ENCODE measurements at regions not wholly inside any gene's neighbourhood (a gene's known extent, or its start where the extent isn't known, plus 50 kb on each side); places are given as distances from the start of the nearest gene placed in this dataset.
"Not testable (repeated sequence)": the region's sequence is repeated elsewhere in the genome, so short reads cannot be mapped to it uniquely, and the experiment has no call there.

DNA sequence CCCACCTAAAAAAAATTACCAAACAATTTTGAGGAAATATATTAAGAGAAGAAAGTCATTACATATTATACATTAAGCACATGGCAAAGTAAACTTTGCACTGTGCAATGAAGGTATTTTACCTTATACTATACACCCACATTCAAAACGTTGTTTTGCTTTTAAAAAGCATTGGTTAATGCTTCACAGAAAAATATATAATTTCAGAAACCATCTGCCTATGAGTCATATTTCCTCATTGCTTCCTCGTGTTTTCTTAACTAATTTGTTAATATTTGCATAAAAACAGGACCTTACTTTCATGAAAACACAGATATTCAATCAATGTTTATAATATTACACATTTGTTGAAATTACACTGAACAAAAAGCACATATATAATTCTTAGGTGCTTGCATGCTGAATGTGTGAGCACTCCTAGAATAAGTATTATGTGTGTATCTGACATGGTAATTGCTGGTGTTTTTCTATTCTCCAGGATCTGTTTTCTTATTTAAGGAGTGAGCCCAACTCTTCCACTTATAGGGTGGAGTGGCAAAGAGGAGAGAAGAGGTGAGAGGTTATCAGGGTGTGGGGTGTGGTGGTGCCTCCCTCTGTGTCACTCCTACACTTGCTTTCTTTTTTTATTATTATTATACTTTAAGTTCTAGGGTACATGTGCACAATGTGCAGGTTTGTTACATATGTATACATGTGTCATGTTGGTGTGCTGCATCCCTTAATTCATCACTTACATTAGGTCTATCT is 95.1 kb upstream of the IQCM start:
- Mint-ChIP-seq H3K9me3 (no peaks in the 10 kb centered on the region), H3K4me3 (no peak overlapping the region), H3K4me1 (ENCODE audit: low read depth) (no peaks in the 10 kb centered on the region), H3K27ac (no peak overlapping the region), H3K27me3 (no peaks in the 10 kb centered on the region), H3K36me3 (ENCODE audit: low read depth) (no peaks in the 10 kb centered on the region)
- intact Hi-C loops (cut with micrococcal nuclease), result no loop called here

DNA sequence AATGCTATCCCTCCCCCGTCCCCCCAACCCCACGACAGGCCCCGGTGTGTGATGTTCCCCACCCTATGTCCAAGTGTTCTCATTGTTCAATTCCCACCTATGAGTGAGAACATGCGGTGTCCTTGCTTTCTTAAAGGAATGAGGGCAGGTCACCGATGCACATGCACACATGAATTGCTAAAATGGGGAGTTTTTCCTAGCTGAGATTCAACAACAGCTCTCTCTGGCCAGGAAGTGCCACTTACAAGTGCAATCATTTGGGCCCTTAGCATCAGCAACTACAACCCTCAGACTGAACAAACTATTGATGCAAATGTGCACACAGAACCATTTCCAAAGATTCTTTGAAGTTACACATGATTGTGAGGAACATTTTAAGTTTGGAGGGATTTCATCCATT is 95.7 kb upstream of the IQCM start:
- intact Hi-C loops (cut with micrococcal nuclease), result no loop called here
- no peaks in the 10 kb centered on the region for H3K27me3 Mint-ChIP-seq

DNA sequence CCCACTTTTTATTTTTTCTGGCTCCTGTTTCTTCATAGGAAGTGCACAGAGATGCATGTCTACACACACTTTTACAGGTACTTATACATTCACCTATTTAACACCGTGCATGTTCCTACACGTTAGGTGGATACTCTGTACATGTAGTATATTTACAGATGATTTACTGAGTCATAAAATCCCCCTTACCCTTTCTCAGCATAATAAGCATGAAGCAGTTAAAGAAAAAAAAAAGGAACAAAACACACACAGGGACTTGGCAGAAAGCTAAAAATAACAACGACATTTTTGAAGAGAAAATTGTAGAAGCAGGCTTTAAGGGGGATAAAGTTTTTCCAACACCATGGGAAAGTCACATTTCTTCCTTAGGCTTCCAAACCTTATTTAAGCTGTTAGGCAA is 96.4 kb upstream of the IQCM start:
- Mint-ChIP-seq H3K36me3 (ENCODE audit: low read depth) (no peaks in the 10 kb centered on the region), H3K27me3 (no peaks in the 10 kb centered on the region), H3K27ac (no peak overlapping the region), H3K9me3 (no peaks in the 10 kb centered on the region), H3K4me1 (ENCODE audit: low read depth) (no peaks in the 10 kb centered on the region), H3K4me3 (no peak overlapping the region)
- intact Hi-C loops (cut with micrococcal nuclease), result no loop called here

More for the DNA sequence above, 95.7 kb upstream of the IQCM start:
- Mint-ChIP-seq H3K4me3 (no peak overlapping the region), H3K4me1 (ENCODE audit: low read depth) (no peaks in the 10 kb centered on the region), H3K9me3 (no peaks in the 10 kb centered on the region), H3K36me3 (ENCODE audit: low read depth) (no peaks in the 10 kb centered on the region), H3K27ac (no peak overlapping the region)

DNA sequence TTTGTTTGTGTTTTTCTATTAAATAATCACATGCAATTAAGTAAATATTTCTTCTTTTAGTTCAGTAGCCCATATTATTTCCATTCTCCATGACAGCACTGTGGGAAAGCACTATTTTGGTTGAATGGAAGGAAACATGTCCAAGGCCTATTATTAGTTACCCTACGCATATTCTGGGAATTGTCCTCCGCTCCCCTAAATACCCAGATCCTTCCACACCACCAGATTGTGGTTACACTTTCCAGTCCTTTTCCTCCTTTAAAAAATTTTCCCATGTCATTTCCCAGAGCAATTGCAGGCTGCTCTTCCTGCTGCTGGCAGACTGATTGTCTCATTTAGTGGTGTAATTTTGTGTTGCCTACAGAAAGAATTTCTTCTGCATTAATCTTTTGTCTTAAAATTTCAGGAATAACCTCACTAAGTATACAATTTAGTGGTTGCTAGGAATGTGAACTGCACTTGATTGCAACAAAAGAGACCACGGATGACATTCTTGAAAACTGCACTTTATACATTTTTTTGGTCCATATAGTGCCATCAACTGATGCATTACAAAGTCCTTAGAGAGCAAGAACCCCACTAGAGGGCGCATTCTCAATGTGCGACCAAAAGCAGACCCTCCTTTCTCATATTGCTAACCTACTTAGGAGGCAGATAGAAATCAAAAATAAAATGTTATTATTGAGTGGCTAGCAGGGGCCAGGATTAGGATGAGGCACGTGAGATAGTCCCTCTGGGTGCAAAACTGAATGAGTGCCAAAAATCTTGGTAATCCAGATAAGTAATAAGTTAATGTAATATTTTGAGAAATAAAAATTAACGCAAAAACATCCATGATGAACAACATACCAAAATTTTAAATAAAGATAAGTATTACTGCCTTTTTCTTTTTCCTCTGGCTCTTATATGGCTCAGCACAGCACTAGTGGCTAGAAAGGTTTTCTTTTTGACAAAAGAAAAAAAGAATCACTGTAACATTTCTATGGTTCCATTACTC is 98.8 kb upstream of the IQCM start:
- intact Hi-C loops (cut with micrococcal nuclease), result no loop called here
- Mint-ChIP-seq H3K27me3 (no peaks in the 10 kb centered on the region), H3K4me3 (no peak overlapping the region), H3K36me3 (ENCODE audit: low read depth) (no peaks in the 10 kb centered on the region), H3K9me3 (no peaks in the 10 kb centered on the region), H3K4me1 (ENCODE audit: low read depth) (no peaks in the 10 kb centered on the region), H3K27ac (no peak overlapping the region)

DNA sequence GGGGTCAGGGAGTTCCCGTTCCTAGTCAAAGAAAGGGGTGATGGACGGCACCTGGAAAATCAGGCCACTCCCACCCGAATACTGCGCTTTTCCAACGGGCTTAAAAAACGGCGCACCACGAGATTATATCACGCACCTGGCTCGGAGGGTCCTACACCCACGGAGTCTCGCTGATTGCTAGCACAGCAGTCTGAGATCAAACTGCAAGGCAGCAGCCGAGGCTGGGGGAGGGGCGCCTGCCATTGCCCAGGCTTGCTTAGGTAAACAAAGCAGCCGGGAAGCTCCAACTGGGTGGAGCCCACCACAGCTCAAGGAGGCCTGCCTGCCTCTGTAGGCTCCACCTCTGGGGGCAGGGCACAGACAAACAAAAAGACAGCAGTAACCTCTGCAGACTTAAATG is 100.1 kb upstream of the IQCM start:
- H3K36me3 Mint-ChIP-seq (ENCODE audit: low read depth), result not testable (repeated sequence)

DNA sequence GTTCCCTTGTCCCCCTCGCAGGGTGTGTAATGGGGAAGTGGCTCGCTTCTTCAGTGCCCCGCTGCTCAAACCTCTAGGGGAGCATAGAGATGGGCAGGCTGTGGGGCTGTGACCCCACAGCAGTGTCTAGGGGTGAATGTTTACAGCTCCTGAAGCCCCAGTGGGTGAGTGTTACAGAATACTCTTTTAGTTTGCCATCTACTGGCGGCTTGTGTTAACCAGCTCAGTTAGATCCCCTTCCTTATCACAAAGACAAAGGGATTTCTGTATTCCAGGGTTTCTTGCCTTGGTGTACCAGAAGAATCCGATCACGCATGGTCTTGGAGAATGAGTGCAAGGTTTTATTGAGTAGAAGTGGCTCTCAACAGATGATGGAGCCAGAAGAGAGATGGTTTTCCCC is 108.1 kb upstream of the IQCM start:
- no peaks in the 10 kb centered on the region for H3K36me3 Mint-ChIP-seq (ENCODE audit: low read depth)
- no peaks in the 10 kb centered on the region for H3K27me3 Mint-ChIP-seq
- no peaks in the 10 kb centered on the region for H3K4me1 Mint-ChIP-seq (ENCODE audit: low read depth)
- H3K4me3 Mint-ChIP-seq, result no peak overlapping the region
- intact Hi-C loops (cut with micrococcal nuclease), result no loop called here
- H3K9me3 Mint-ChIP-seq, result no peaks in the 10 kb centered on the region
- H3K27ac Mint-ChIP-seq, result no peak overlapping the region

More for the DNA sequence above, 100.1 kb upstream of the IQCM start:
- H3K27ac Mint-ChIP-seq; H3K27me3 Mint-ChIP-seq; H3K4me3 Mint-ChIP-seq; H3K4me1 Mint-ChIP-seq (ENCODE audit: low read depth); intact Hi-C loops (cut with micrococcal nuclease); H3K9me3 Mint-ChIP-seq: not testable (repeated sequence)

DNA sequence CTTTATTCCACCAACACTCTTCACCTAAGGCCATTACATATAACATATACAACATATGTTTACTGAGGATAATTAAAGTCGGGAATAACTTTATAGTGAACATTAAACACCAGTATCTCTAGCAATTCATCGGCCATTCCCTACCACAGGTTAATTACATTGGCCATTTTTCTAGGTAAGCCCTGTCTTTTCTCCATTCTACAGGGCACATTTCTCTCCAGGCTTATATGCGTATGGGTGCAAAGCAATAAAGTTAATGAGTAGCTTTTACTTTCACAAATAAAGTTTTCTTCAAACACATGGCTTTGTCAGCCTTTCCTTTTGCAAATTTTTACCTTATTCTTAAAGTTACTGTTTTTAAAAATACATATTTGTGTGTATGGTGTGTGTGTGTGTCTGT is 111.9 kb upstream of the IQCM start:
- Mint-ChIP-seq H3K27me3 (no peaks in the 10 kb centered on the region), H3K27ac (no peak overlapping the region), H3K4me1 (ENCODE audit: low read depth) (no peaks in the 10 kb centered on the region), H3K9me3 (no peaks in the 10 kb centered on the region), H3K4me3 (no peak overlapping the region), H3K36me3 (ENCODE audit: low read depth) (no peaks in the 10 kb centered on the region)
- intact Hi-C loops (cut with micrococcal nuclease), result no loop called here

DNA sequence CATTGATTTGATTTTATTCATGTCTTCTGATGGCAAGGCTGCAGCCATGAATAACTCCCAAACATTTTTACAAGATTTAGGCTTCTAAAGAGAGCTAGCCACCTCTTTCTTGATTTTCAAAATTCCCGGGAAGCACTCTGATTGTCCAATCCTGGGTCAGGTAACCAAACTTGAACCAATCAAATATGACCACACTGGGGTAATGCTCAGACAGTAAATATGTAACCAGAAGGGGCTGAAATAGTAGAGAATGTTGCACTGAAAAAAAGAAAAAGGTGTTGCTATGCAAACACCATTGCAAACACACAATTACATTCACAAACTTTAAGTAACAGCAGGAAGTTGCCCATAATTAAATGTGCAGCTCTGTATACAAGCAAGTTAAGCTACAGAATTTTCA is 112.9 kb upstream of the IQCM start:
- no peak overlapping the region for H3K27ac Mint-ChIP-seq
- H3K36me3 Mint-ChIP-seq (ENCODE audit: low read depth), result no peaks in the 10 kb centered on the region
- H3K27me3 Mint-ChIP-seq, result no peaks in the 10 kb centered on the region
- intact Hi-C loops (cut with micrococcal nuclease), result no loop called here
- H3K4me3 Mint-ChIP-seq, result no peak overlapping the region
- no peaks in the 10 kb centered on the region for H3K4me1 Mint-ChIP-seq (ENCODE audit: low read depth)
- no peaks in the 10 kb centered on the region for H3K9me3 Mint-ChIP-seq

DNA sequence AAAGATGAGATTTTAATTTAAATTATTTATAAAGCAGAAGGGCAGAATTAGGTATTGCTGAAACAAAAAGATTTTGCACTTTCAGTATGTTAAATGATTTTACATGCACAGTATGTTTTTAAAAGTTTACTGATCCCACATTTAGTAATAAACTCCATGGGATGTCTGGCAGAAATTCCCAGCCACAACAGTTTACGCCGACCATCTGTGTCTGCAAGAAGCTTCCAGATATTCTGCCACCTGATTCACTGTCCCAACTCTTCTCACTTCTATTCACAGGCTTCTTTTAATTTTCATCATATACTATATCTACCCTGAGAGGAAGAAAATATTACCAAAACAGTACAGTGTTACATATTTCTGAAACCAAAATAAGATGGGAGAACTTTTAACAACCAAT is 115.8 kb upstream of the IQCM start:
- Mint-ChIP-seq H3K27me3 (no peaks in the 10 kb centered on the region), H3K27ac (no peak overlapping the region), H3K9me3 (no peaks in the 10 kb centered on the region), H3K36me3 (ENCODE audit: low read depth) (no peaks in the 10 kb centered on the region), H3K4me3 (no peak overlapping the region), H3K4me1 (ENCODE audit: low read depth) (no peaks in the 10 kb centered on the region)
- intact Hi-C loops (cut with micrococcal nuclease), result no loop called here

DNA sequence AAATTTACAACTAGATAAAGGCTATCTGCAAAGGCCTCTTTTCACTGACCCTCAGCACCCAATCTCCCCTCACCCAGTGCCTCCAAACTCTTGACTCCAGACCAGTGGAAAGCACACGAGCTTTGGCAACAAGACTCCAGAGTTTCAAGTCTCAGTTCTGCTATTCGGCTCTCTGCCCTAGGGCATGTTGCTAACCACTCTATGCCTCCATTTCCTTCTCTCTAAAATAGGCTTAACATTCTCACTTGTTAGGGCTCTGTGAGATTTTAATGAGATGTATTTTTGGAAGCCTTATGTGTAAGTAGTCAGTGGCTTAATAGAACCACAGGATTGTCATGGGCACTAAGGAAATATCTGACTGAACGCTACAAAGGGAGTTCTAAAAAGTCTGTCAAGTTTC is 116.5 kb upstream of the IQCM start:
- H3K27me3 Mint-ChIP-seq, result no peaks in the 10 kb centered on the region
- no peak overlapping the region for H3K4me3 Mint-ChIP-seq
- intact Hi-C loops (cut with micrococcal nuclease), result no loop called here
- H3K27ac Mint-ChIP-seq, result no peak overlapping the region
- no peaks in the 10 kb centered on the region for H3K9me3 Mint-ChIP-seq
- no peaks in the 10 kb centered on the region for H3K36me3 Mint-ChIP-seq (ENCODE audit: low read depth)
- no peaks in the 10 kb centered on the region for H3K4me1 Mint-ChIP-seq (ENCODE audit: low read depth)

DNA sequence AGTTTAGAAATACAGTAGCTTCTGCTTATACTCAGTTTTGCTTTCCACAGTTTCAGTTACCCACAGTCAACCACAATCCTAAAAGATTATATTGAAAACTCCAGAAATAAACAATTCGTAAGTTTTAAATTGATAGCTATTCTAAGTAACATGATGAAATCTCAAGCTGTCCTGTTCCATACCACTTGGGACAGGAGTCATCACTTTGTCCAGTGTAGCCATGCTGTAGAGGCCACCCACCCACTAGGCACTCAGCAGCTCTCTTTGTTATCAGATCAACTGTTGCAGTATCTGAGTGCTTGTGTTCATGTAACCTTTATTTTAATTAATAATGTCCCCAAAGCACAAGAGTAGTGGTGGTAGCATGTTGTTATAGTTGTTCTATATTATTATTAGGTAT is 117.5 kb upstream of the IQCM start:
- intact Hi-C loops (cut with micrococcal nuclease), result no loop called here
- Mint-ChIP-seq H3K36me3 (ENCODE audit: low read depth) (no peaks in the 10 kb centered on the region), H3K4me1 (ENCODE audit: low read depth) (no peaks in the 10 kb centered on the region), H3K27me3 (no peaks in the 10 kb centered on the region), H3K4me3 (no peak overlapping the region), H3K9me3 (no peaks in the 10 kb centered on the region), H3K27ac (no peak overlapping the region)

DNA sequence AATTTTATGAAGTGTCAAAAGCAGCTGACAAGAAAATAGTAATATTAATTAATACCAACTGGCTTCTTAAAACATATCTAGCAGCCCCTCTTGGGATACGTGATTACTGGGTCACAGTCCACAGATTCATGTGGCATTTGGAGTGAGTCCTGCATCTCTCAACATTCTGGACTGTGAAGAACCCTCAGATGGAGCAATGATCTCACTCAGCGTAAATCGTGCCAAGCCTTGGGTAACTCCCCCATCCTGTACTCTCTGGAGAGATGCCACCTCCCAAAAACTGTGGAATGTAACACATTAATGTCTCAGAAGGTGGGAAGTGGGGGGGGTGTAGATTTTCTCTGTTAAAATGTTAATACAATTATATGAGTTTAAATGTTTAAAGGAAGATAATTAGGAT is 118.2 kb upstream of the IQCM start:
- H3K36me3 Mint-ChIP-seq (ENCODE audit: low read depth), result no peaks in the 10 kb centered on the region
- H3K27ac Mint-ChIP-seq, result no peak overlapping the region
- no peak overlapping the region for H3K4me3 Mint-ChIP-seq
- H3K9me3 Mint-ChIP-seq, result no peaks in the 10 kb centered on the region
- intact Hi-C loops (cut with micrococcal nuclease), result no loop called here
- H3K27me3 Mint-ChIP-seq, result no peaks in the 10 kb centered on the region
- H3K4me1 Mint-ChIP-seq (ENCODE audit: low read depth), result no peaks in the 10 kb centered on the region

DNA sequence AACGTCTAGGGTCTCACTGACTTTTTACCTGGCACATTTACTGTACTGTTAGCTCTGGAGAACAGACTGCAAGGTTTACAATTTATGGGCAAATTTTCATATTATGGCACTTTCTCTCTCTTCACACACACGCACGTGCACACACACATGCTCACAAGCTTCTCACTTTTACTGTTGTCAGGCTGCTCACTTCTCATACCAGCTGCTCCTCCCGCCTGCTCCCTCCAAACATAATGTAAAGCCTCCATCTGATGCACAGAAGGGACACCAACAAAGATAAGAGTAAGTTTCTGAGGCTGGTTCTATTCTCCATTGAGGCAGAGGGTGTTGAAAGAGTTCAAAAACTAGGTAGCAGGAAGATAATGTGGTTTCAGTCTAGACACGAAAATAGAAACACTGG is 128.9 kb upstream of the DCLK2 start:
- Mint-ChIP-seq H3K27me3 (no peaks in the 10 kb centered on the region), H3K36me3 (ENCODE audit: low read depth) (no peaks in the 10 kb centered on the region), H3K4me1 (ENCODE audit: low read depth) (no peaks in the 10 kb centered on the region), H3K27ac (no peak overlapping the region), H3K4me3 (no peak overlapping the region), H3K9me3 (no peaks in the 10 kb centered on the region)
- intact Hi-C loops (cut with micrococcal nuclease), result no loop called here

DNA sequence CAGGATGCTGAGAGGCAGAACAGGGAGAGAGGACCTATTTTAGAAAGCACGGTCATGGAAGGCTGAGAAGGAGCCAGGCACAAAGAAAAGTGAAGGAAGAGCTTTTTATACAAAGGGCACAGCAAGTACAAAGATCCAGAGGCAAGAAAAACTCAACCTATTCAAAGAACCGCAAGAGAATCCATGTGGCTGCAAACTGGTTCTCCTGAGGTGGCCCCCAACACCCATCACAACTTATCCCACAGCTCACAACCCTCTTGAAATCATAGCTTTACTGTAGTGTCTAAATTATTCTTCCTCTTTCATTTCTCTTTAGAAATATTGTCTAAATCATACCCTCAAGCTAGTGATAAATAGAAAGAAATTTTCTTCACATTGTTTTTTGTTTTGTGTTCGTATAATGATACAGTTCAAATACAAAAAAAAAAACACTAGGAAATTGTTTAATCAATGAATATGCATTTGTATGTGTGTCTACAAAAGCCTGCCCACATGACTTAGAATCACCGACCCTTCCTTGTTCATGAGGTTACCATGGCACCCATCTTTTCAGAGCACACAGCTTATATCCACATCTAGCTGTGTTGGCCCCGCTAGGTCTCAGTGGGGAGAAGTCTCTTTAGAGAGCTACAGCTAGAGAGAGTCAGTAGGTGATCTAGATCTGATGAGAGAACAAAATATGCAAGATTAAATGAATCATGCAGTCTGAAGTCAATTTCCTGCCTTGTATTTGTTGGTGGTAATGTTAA is 126.9 kb upstream of the DCLK2 start:
- Mint-ChIP-seq H3K4me3 (no peak overlapping the region), H3K36me3 (ENCODE audit: low read depth) (no peaks in the 10 kb centered on the region), H3K9me3 (no peaks in the 10 kb centered on the region), H3K27ac (no peak overlapping the region), H3K4me1 (ENCODE audit: low read depth) (no peaks in the 10 kb centered on the region), H3K27me3 (no peaks in the 10 kb centered on the region)
- intact Hi-C loops (cut with micrococcal nuclease), result no loop called here
